Stimulated activated CD4-positive, alpha-beta T cell treated with anti-CD3 and anti-CD28 coated beads, Interleukin-1b, Interleukin-23, amount 100 ng/mL, for 1 hour (primary cell): ENCODE measurements at regions not wholly inside any gene's neighbourhood (a gene's known extent, or its start where the extent isn't known, plus 50 kb on each side); places are given as distances from the start of the nearest gene placed in this dataset.
"Not testable (repeated sequence)": the region's sequence is repeated elsewhere in the genome, so short reads cannot be mapped to it uniquely, and the experiment has no call there.

ENCODE experiments used
- DNase-seq, 2 donors: peaks; one replicate each; pipeline ENCODE4 v3.0.0-alpha.2; 2020; ENCODE audit warnings: low read depth in 2 of 2

DNA sequence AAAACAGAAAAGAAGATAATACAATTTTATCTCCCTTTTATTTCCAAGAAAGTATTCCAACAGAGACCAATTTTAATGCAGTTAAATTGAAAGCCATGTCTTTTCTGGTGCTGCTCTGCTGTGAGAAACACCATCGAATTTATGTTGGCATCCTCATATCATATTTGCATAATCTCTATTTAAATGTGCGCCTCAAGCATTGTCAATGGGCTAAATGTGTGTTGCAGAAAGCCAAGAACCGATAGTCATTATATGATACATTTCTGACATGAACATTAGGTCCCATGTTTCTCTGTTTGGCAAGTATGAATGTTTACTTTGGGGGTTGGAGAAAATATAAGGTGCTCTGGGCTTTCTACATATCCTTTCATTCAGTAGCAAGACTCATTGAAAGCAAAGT is 1023.5 kb upstream of the CELF2 start:
- no peak for DNase-seq

DNA sequence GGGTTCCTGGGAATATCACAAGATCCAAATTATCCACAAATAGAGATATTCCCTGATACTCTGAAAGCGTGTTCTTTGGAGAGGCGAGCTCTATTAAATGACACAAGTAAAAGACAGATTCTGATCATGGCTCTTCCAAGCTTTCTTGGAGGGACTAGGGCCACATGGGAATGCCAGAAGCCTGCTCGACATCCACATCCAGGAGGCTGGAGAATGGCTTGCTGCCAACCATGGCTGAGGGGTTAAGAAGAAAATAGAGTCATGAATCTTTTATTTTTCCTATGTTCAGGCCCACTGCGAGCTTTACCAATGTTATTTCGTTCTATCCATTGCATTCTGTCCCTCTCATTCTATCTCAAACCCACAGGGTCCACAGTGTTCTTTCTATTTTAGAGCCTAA is 1018.0 kb upstream of the CELF2 start:
- DNase-seq, result no peak

GRCh38 chr10:10007957-10008356 is 1009.7 kb upstream of the CELF2 start:
- DNase-seq, result no peak

- DNase-seq, result no peak
Measured at GRCh38 chr10:10010397-10010796, 1007.3 kb upstream of the CELF2 start.

- DNase-seq, result no peak
Measured at GRCh38 chr10:10014846-10015245, 1002.8 kb upstream of the CELF2 start.

DNA sequence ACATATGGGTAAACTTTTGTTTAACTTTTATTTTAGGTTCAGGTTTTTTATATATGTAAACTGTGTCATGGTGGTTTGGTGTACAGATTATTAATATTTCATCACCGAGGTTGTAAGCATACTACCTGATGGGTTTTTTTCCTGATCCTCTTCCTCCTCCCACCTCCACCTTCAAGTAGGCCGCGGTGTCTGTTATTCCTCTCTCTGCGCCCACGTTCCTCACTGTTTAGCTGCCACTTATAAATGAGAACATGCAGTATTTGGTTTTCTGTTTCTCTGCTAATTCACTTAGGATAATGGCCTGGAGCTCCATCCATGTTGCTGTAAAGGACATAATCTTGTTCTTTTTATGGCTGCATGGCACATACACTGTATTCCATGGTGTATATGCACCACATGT is 1000.0 kb upstream of the CELF2 start:
- no peak for DNase-seq

DNA sequence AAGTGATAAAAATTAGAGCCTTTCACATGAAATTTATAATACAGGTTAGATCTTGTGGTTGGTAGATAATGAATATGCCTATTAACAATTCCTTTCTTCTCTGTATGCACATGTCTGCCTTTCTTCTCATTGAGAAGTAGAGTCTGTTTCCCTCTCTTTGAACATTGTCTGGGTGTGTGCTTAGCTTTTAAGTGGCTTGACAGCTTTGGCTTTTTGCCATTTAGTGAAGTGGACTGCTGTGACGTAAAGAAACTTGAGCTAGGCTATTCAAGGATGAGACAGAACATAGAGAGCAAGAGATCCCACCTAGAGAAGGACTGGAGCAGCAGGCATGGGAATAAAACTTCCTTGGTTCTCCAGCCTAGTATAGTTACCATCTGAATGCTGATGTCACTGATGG is 996.7 kb upstream of the CELF2 start:
- DNase-seq, result no peak

- DNase-seq, result no peak
Measured at GRCh38 chr10:10032991-10033390, 984.7 kb upstream of the CELF2 start.

DNA sequence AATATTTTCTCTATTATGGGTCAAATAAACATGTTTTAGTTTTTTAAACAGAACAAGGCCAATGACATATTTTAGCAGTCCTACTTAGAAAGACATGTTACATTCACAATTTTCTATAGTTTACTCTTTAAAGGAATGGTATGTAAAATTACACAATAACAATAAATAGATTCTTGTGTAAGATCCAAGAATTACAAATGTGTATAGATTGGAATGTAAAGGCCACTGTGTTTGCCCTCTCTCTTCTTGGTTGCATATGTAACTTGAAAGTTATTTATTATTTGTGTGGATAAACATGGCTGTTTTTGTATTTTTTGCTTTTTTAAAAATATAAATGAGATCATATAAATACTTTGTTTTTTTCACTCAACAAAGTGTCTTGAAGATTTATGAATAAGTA is 979.3 kb upstream of the CELF2 start:
- DNase-seq, result no peak

GRCh38 chr10:10039595-10039994 is 978.1 kb upstream of the CELF2 start:
- no peak for DNase-seq

DNA sequence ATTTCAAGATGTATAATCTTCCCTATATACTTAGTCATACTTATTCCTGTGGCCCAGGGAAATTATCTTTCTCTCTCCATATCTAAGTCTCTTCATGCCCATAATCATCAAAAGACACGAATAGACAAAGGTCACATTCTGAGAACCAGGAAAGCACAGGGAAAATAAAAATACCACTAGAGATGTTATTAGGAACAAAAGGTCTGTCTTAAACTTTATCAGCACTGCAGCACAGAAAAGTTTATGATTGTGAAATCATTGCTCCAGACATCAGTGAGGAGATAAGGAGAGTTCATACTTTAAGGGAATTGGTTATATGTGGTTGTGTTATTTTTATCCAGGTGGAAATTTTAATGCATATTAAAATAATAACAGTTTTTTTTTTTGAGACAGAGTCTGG is 974.6 kb upstream of the CELF2 start:
- no peak for DNase-seq

DNA sequence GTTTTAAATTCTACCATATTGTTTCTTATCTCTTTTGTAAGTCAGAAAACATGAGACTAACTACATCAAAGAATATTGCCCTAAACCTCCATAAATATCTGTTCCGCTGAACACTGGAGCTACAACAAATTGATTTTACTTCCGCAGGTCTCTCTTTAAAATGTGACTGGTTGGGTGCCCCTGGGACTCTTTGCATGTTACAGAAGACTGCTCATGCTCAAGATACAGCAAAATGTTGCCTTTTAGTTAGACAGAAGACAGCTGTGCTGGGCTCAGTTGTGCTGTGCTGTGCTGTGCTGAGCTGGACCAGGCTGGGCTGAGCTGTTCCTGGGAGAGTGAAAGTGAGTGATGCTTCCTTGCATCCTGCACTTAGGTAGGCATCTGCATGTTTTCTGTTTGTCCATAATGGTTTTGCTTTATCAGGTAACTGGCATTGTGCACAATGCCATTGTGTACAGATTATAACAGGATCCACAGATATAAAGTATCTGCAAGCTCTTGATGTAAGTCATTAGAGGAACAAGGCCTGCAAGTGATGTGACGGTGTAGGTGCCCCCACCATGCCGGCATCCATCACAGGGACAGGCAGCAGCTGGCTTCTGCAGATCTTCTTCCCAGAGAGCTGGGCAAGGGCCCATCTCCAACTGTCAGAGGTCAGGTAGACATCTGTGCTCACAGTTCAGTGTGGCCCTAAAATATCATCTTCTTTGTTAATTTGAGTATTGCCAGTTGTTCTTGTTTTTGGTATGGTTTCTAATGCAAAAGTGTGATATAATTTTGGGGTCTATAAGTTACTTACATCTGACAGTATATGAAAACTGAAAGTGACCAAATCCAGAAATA is 972.5 kb upstream of the CELF2 start:
- DNase-seq, result no peak

DNA sequence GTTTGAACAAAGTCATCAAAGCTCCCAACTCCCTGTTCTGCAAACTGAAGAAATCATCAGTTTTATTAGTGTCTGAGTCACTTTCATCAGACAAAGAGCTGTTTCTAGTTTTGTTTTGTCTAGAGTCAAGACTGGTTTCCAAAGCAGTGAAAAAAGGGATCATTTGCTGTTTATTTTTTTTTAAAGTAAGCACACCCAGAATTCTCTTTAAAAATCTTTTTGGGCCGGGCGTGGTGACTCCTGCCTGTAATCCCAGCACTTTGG is 972.0 kb upstream of the CELF2 start:
- no peak for DNase-seq

- no peak for DNase-seq
Measured at GRCh38 chr10:10047426-10047825, 970.2 kb upstream of the CELF2 start.

DNA sequence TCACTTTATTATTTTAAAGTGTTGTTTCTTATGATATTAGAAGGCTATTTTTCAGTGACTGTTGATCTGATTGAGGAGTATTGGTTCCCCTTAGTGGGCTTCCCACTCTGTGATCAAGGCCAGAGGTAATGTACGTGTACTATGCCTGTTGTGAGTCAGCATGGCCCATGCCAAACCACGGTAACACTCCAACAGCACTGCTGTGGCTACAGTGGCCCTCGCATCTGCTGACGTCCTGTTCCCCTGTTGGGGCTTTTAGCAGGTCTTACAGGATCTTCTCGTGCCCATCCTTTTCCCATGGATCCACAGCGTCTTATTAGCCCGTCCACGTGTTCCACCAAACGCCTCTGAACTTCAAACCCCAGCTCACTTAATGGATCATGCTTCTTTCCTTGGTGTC is 964.6 kb upstream of the CELF2 start:
- DNase-seq, result no peak

GRCh38 chr10:10054466-10054865 is 963.2 kb upstream of the CELF2 start:
- no peak for DNase-seq

- DNase-seq, result no peak
Measured at GRCh38 chr10:10055656-10056442, 961.8 kb upstream of the CELF2 start.

DNA sequence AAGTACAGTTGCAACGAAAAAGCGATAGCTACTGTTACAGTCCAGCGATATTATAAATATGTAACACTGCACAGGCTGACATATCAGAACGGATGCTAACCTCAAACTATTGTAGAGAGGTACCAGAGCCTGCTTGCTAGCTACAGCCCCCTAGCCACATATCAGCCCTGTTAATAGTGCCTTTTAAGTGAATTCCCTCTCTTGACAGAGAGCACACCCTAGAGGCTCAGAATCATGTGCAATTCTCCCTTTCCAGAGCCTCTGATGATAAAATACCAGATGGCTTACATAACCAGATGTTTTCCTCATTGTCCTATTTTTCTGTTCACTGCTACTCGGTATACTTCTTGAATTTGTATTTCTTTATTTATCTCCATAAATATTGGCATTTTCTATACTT is 960.7 kb upstream of the CELF2 start:
- no peak for DNase-seq

DNA sequence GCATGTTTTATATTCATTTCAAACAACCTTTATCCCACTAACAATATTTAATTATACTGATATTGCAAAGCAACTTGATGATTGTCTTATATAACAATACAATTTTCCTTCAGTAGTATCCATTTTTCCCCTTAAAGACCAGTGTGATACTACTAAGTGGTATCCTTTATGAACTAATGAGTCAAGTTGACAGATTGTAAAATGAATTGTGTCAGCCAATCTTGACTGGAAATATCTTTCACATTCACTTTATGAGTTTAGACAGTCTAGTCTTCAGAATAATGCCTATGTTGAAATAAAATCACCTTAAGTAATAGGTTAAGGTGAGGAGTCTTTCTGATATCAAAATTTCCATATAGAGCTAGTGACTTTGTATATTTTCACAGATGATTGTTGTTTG is 950.0 kb upstream of the CELF2 start:
- DNase-seq, result no peak

- not testable (repeated sequence) for DNase-seq
Measured at GRCh38 chr10:10074847-10075246, 942.8 kb upstream of the CELF2 start.

DNA sequence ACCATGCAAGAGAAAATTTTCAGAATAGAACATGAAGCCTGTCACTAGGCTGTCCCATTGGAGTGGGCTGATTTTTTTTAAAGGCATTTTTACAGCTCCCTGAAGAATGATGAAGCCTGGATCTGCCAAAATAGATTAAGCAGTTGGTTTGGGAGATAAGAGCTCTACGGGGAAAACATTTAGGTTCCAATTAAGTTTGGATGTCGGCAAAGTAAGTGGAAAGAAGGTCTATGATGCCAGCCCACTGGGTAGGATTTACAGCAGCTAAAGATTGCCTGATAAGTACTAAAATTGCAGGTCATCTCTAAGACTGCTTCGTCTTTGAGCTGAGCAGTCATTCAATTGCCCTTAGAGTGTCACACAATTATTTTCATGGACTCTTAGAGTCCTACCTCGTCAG is 939.2 kb upstream of the CELF2 start:
- DNase-seq, result no peak

GRCh38 chr10:10092581-10092980 is 925.1 kb upstream of the CELF2 start:
- DNase-seq, result no peak

- DNase-seq, result no peak
Measured at GRCh38 chr10:10093021-10093420, 924.7 kb upstream of the CELF2 start.

- no peak for DNase-seq
Measured at GRCh38 chr10:10094691-10095090, 923.0 kb upstream of the CELF2 start.
